ENCODE measurements at regions not wholly inside any gene's neighbourhood (a gene's known extent, or its start where the extent isn't known, plus 50 kb on each side); places are given as distances from the start of the nearest gene placed in this dataset.

GRCh38 chr10:128860574-128860973 lies 606.5 kb upstream of the MGMT start:
- no peaks in the 10 kb centered on the region for H4K20me1 ChIP-seq
- no peak overlapping the region for H3K9ac ChIP-seq
- no peak overlapping the region for H3K4me3 ChIP-seq
- no peak for TF ChIP-seq Cebpa-rat (IDR thresholded peaks at IDR 0.05)
- H3K36me3 ChIP-seq: no peaks in the 10 kb centered on the region
- no peaks in the 10 kb centered on the region for H3K9me3 ChIP-seq
- H3K4me2 ChIP-seq: no peak overlapping the region
- H3K27me3 ChIP-seq: no peaks in the 10 kb centered on the region
- H3K4me1 ChIP-seq: peaks cover 1% of the 10 kb centered on the region
- no peak overlapping the region for H3K27ac ChIP-seq

DNA sequence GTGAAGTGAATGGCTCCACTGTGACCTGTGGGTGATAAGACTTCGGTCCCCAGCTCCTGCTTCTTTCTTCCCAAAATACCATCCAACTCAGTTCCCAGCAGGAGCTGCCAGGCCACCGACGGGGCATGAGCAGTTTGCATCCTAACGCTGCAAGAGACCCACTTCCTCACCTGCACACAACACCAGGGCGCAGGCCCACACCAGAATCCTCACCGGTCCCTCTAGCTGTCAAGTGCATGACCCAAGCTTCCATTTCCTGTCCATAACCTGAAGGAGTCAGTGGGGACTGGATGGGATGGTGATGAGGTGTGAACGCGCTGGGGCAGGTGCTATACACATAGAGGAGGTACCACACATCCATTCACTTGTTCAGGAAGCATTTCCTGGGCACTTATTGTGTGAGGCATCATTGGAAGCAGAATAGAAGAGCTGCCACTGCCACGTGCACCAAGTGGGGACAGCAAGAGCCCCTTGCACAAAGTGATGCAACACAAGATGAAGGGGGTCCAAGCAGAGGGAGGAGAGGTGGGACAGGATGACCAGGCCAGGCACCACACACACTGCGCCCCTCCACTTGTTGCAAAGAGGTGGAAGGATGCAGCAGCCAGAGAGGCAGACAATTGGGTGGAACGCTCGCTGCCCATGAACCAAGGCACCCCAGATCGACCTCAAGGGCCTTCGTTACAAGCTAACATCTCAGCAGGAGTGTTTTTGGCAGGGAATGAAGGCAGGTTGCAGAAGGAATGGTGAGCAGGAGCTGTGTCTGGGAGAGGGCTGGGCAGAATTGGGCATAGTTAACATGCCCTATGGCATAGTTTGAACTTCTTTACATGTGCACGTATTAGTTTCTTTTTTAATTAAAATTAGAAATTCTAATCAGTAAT lies 605.8 kb upstream of the MGMT start:
- H4K20me1 ChIP-seq: no peaks in the 10 kb centered on the region
- H3K9me3 ChIP-seq: no peaks in the 10 kb centered on the region
- H3K4me1 ChIP-seq: peaks cover 8% of the 10 kb centered on the region
- no peak overlapping the region for H3K9ac ChIP-seq
- H3K4me3 ChIP-seq: no peak overlapping the region
- TF ChIP-seq Cebpa-rat (IDR thresholded peaks at IDR 0.05): no peak
- H3K27me3 ChIP-seq: no peaks in the 10 kb centered on the region
- no peaks in the 10 kb centered on the region for H3K36me3 ChIP-seq
- no peak overlapping the region for H3K4me2 ChIP-seq
- H3K27ac ChIP-seq: no peak overlapping the region

DNA sequence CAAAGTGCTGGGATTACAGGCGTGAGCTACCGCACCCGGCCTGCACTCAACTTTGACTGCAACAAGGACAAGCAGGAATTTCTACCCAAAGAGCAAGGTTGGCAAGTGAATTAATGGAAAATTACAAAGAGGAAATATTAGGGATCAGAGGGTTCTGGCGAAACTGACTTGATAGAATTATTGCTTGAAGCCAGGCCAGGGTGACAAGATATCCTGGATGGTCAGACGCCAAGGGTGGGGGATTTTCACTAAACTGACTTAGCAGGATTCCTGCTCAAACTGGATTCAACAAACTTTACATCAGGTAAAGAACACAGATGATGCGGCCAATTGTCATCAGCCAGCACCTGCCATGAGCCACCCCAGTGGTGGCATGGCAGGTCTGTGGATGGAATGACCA lies 603.6 kb upstream of the MGMT start:
- no peak for TF ChIP-seq Cebpa-rat (IDR thresholded peaks at IDR 0.05)
- Histone ChIP-seq H3K36me3 (no peaks in the 10 kb centered on the region), H4K20me1 (no peaks in the 10 kb centered on the region), H3K9me3 (no peaks in the 10 kb centered on the region), H3K9ac (no peak overlapping the region), H3K4me3 (no peak overlapping the region), H3K4me1 (peaks cover 11% of the 10 kb centered on the region), H3K27ac (no peak overlapping the region), H3K27me3 (no peaks in the 10 kb centered on the region), H3K4me2 (no peak overlapping the region)

- no peak overlapping the region for H3K9ac ChIP-seq
- no peaks in the 10 kb centered on the region for H4K20me1 ChIP-seq
- H3K4me3 ChIP-seq: no peak overlapping the region
- H3K4me1 ChIP-seq: peaks cover 11% of the 10 kb centered on the region
- no peaks in the 10 kb centered on the region for H3K9me3 ChIP-seq
- no peaks in the 10 kb centered on the region for H3K36me3 ChIP-seq
- no peak overlapping the region for H3K4me2 ChIP-seq
- no peaks in the 10 kb centered on the region for H3K27me3 ChIP-seq
- no peak for TF ChIP-seq Cebpa-rat (IDR thresholded peaks at IDR 0.05)
- H3K27ac ChIP-seq: no peak overlapping the region
Observed at GRCh38 chr10:128863823-128864405, 603.1 kb upstream of the MGMT start.

DNA sequence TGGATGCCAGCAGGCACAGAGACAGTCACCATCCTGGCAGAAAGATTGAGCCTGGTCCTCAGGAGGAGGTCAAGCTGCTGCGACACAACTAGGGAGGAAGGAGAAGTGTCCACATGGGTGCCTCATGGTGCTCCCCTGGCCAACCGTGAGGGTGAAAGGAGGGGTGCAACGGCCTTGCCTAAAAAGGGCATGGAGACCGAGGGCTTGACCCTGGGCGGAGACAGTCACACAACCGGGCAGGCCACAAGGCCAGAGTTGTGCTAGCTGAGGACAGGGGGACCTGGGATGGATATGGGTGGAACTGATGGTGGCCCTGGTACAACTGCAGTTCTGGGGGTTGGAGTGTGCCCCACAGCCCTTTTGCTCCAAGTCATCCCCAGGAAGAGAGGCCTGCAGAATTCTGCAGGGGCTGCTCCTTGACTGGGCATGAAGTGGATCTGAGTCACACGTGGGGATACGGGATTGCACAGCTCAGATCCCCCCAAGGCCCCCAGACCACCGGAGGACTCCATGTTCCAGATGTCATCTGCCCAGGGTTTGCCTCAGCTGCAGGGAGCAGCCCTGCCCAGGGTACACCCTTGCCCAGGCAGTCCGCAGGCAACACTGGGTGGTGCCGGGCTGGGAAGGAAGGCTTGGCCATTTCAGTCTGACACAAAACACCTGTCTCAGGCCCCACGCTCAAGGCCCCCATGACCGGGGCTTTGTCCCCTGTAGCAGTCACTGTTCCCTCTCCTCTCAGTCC lies 602.3 kb upstream of the MGMT start:
- TF ChIP-seq Cebpa-rat (IDR thresholded peaks at IDR 0.05): no peak

DNA sequence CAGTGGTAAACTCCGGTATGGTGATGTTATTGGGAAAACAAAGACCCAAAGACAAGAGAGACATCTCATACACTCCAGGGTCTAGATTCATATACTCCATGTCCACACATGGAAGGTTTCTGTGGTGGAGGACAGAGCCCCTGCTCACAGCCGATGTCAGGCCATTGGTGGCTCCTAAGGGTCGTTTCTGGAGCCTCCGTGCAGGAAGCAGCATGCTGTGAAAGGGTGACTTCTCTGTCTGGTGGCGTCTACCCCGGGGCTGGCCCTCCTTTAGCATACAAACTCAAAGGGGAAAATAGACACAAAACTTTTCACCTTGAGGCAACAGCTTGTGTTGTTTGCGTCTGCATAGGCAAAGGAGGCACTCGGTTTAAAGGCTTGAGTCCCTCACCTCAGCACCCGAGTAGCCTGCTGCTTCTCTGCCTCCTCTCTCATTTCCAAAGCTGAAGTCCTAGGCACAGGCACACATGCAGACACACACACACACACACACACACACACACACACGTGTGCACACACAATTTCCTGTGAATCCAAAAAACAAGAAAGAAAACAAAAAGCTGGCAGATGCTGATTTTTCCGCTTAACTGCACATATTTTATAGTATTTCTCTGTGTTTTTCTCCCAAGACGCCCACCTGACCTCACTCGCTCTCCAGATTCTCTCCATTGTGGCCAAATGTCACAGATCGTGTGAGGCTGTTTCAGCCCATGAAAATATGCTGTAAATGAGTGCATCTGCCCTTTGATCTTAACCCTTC lies 601.4 kb upstream of the MGMT start:
- Histone ChIP-seq H3K4me1 (peaks cover 11% of the 10 kb centered on the region), H4K20me1 (no peaks in the 10 kb centered on the region), H3K4me2 (peak overlapping the region; percentile 52), H3K27ac (no peak overlapping the region), H3K27me3 (no peaks in the 10 kb centered on the region), H3K9me3 (no peaks in the 10 kb centered on the region), H3K4me3 (no peak overlapping the region), H3K9ac (no peak overlapping the region), H3K36me3 (no peaks in the 10 kb centered on the region)
- TF ChIP-seq Cebpa-rat (IDR thresholded peaks at IDR 0.05): no peak

More for the DNA sequence above, 602.3 kb upstream of the MGMT start:
- Histone ChIP-seq H3K4me1 (peaks cover 11% of the 10 kb centered on the region), H3K36me3 (no peaks in the 10 kb centered on the region), H3K4me3 (no peak overlapping the region), H3K4me2 (no peak overlapping the region), H3K27me3 (no peaks in the 10 kb centered on the region), H3K27ac (no peak overlapping the region), H4K20me1 (no peaks in the 10 kb centered on the region), H3K9me3 (no peaks in the 10 kb centered on the region), H3K9ac (no peak overlapping the region)

GRCh38 chr10:128866551-128866950 lies 600.5 kb upstream of the MGMT start:
- H3K4me3 ChIP-seq: no peak overlapping the region
- H3K4me1 ChIP-seq: peaks cover 11% of the 10 kb centered on the region
- H3K36me3 ChIP-seq: no peaks in the 10 kb centered on the region
- no peak for TF ChIP-seq Cebpa-rat (IDR thresholded peaks at IDR 0.05)
- no peak overlapping the region for H3K9ac ChIP-seq
- H3K4me2 ChIP-seq: no peak overlapping the region
- no peak overlapping the region for H3K27ac ChIP-seq
- no peaks in the 10 kb centered on the region for H3K9me3 ChIP-seq
- no peaks in the 10 kb centered on the region for H3K27me3 ChIP-seq
- no peaks in the 10 kb centered on the region for H4K20me1 ChIP-seq

DNA sequence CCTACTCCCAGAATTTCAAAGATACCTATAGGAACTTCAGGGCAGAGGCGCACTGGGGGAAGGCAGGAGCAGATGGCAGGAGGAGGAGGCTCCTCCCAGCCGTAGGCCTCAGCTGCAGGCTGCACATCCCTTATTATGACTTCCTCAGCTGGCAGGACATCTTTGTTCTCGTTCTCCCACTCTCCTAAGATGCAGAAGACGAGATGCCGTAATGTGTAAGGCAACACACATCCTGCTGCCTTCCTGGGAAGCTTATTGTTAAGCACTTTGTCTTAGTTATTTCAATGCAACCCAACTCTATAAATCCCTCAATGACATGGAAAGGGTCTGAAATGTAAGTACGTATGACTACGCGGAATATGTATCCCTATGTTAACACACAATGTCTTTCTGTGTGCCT lies 599.8 kb upstream of the MGMT start:
- H3K9me3 ChIP-seq: no peaks in the 10 kb centered on the region
- H4K20me1 ChIP-seq: no peaks in the 10 kb centered on the region
- no peak overlapping the region for H3K4me2 ChIP-seq
- H3K4me3 ChIP-seq: no peak overlapping the region
- H3K27ac ChIP-seq: no peak overlapping the region
- no peaks in the 10 kb centered on the region for H3K36me3 ChIP-seq
- no peak for TF ChIP-seq Cebpa-rat (IDR thresholded peaks at IDR 0.05)
- H3K9ac ChIP-seq: no peak overlapping the region
- H3K4me1 ChIP-seq: peaks cover 11% of the 10 kb centered on the region
- H3K27me3 ChIP-seq: no peaks in the 10 kb centered on the region

DNA sequence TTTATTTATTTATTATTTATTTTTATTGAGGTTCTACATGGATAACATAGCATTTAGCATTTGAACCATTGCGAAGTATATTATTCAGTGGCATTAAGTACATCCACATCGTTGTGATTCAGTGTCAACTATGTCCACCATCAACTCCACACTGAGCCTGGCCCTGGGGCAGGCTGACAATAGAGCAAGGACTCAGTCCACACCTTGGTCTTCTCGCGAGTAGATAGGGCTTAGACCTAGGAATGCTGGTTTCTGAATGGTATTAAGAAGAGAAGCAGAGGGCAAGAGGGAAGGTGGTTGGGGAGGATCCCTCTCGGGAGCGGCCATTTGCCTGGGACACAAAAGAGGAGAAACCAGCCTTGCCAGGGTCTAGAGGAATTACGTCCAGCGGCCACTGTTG lies 599.2 kb upstream of the MGMT start:
- TF ChIP-seq Cebpa-rat (IDR thresholded peaks at IDR 0.05): no peak
- H3K4me1 ChIP-seq: peaks cover 11% of the 10 kb centered on the region

More for the DNA sequence above, 599.2 kb upstream of the MGMT start:
- H3K27ac ChIP-seq: no peak overlapping the region
- H3K9me3 ChIP-seq: no peaks in the 10 kb centered on the region
- H4K20me1 ChIP-seq: no peaks in the 10 kb centered on the region
- no peak overlapping the region for H3K4me3 ChIP-seq
- no peaks in the 10 kb centered on the region for H3K36me3 ChIP-seq
- no peak overlapping the region for H3K9ac ChIP-seq
- no peak overlapping the region for H3K4me2 ChIP-seq
- H3K27me3 ChIP-seq: no peaks in the 10 kb centered on the region
